Keratinocyte (primary cell): ENCODE measurements at regions not wholly inside any gene's neighbourhood (a gene's known extent, or its start where the extent isn't known, plus 50 kb on each side); places are given as distances from the start of the nearest gene placed in this dataset.

Source experiments
- EZH2 ChIP-seq: IDR thresholded peaks from one replicate; pipeline ENCODE4 v1.6.1; 2012; ENCODE audit warnings: inconsistent platforms, mild to moderate bottlenecking, low read length, moderate library complexity
- TF ChIP-seq, protein P1 (sequence below), 3 experiments: IDR thresholded peaks in 1 of 3; conservative IDR thresholded peaks in 1 of 3; optimal IDR thresholded peaks in 1 of 3; 2 replicates in 2 of 3; 3 replicates in 1 of 3; pipeline versions ENCODE3 to v1.5.1; 2011; ENCODE audit warnings: low read length in 3 of 3, mild to moderate bottlenecking in 3 of 3, moderate library complexity in 2 of 3, control low read depth in 1 of 3, inconsistent platforms in 1 of 3; ENCODE audit not compliant: insufficient read depth in 2 of 3; ENCODE audit errors: extremely low read depth in 1 of 3

DNA sequence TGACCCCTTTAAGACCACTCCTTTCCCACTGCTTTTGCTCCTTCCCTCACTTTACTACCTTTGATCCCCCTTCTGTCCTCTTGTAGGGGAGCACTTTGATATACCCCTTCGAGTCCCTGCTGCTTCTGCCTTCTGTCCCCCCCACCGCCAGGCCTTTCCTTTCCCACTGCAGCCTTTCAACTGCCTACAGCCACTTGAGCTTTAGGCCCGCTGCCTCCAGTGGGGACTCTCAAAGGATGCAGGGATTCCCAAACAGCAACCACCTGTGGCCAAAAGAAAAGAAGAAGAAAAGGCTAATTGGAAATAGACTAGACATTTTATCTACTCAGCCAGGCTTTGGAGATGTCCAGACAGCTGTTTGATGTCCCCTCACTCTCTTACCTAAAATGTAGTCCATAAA lies 77.0 kb upstream of the DTNBP1 start:
- TF ChIP-seq, protein P1, sequence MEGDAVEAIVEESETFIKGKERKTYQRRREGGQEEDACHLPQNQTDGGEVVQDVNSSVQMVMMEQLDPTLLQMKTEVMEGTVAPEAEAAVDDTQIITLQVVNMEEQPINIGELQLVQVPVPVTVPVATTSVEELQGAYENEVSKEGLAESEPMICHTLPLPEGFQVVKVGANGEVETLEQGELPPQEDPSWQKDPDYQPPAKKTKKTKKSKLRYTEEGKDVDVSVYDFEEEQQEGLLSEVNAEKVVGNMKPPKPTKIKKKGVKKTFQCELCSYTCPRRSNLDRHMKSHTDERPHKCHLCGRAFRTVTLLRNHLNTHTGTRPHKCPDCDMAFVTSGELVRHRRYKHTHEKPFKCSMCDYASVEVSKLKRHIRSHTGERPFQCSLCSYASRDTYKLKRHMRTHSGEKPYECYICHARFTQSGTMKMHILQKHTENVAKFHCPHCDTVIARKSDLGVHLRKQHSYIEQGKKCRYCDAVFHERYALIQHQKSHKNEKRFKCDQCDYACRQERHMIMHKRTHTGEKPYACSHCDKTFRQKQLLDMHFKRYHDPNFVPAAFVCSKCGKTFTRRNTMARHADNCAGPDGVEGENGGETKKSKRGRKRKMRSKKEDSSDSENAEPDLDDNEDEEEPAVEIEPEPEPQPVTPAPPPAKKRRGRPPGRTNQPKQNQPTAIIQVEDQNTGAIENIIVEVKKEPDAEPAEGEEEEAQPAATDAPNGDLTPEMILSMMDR (optimal IDR thresholded peaks at IDR 0.05 in 1 of 3, IDR thresholded peaks at IDR 0.05 in 1 of 3, conservative IDR thresholded peaks at IDR 0.05 in 1 of 3; ENCODE audit: extremely low read depth in 1 of 3, insufficient read depth in 2 of 3, low read length in 3 of 3): no peak
- no peak for TF ChIP-seq EZH2
